DOHH2 (cell line): ENCODE measurements at regions not wholly inside any gene's neighbourhood (a gene's known extent, or its start where the extent isn't known, plus 50 kb on each side); places are given as distances from the start of the nearest gene placed in this dataset.

Source experiments
- EZH2phosphoT487 ChIP-seq: fragments of 200-600 bp; sonication (generic); IDR thresholded peaks from 2 replicates; pipeline ENCODE4 v1.6.1; 2017; ENCODE audit warnings: borderline replicate concordance, mild to moderate bottlenecking, antibody characterized with exemption, low read length, moderate library complexity, mixed read lengths
- TF ChIP-seq, protein P1 (sequence below): fragments of 200-600 bp; sonication (generic); IDR thresholded peaks from one replicate; pipeline ENCODE4 v1.5.1; 2014; ENCODE audit warnings: antibody characterized with exemption, mild to moderate bottlenecking, low read depth, low read length; ENCODE audit not compliant: poor library complexity, severe bottlenecking

DNA sequence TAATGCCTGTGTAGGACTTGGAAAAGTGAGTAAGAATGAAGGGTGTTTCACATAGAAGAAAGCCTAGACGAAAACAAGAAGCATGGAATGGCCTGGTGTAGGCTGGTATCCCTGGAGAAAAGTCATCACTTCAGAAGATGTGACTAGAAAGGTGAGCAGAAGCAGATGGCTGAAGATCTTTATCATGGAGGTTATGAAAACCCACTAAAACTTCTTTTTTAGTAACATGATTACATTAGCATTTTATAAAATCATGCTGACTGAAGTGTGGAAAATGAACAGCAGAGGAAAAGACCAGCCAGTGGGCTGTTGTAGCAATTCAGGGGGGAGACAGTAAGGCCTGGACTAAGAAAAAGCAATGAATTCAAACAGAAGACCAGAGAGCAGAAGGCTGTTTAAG lies 114.5 kb upstream of the G2E3 start:
- no peak for TF ChIP-seq EZH2phosphoT487
- TF ChIP-seq, protein P1, sequence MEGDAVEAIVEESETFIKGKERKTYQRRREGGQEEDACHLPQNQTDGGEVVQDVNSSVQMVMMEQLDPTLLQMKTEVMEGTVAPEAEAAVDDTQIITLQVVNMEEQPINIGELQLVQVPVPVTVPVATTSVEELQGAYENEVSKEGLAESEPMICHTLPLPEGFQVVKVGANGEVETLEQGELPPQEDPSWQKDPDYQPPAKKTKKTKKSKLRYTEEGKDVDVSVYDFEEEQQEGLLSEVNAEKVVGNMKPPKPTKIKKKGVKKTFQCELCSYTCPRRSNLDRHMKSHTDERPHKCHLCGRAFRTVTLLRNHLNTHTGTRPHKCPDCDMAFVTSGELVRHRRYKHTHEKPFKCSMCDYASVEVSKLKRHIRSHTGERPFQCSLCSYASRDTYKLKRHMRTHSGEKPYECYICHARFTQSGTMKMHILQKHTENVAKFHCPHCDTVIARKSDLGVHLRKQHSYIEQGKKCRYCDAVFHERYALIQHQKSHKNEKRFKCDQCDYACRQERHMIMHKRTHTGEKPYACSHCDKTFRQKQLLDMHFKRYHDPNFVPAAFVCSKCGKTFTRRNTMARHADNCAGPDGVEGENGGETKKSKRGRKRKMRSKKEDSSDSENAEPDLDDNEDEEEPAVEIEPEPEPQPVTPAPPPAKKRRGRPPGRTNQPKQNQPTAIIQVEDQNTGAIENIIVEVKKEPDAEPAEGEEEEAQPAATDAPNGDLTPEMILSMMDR = no peak
